Left lung (tissue), 4 donors: ENCODE measurements at regions not wholly inside any gene's neighbourhood (a gene's known extent, or its start where the extent isn't known, plus 50 kb on each side); places are given as distances from the start of the nearest gene placed in this dataset.

Experiments used
- ATAC-seq: fragments of 200-7000 bp; cut with Tn5 transposase; one replicate; pipeline ENCODE4 v1.9.1; 2020; ENCODE audit warnings: moderate library complexity
- DNase-seq, 4 donors: peaks; one replicate each; pipeline ENCODE4 v3.0.0-alpha.2; 2013 to 2020
- H3K27ac ChIP-seq, 2 donors: fragments of 200-600 bp; sonication (generic) in 1 of 2; one replicate each; pipeline versions ENCODE4 v1.5.0 to v1.8.0; 2020 to 2021
- H3K27me3 ChIP-seq, 2 donors: fragments of 200-600 bp; sonication (generic) in 1 of 2; one replicate each; pipeline versions ENCODE4 v1.5.0 to v1.8.0; 2020 to 2021
- H3K36me3 ChIP-seq, 2 donors: fragments of 200-600 bp; sonication (generic) in 1 of 2; one replicate each; pipeline versions ENCODE4 v1.5.0 to v1.8.0; 2020 to 2021
- H3K4me1 ChIP-seq, 2 donors: fragments of 200-600 bp; one replicate each; pipeline ENCODE4 v1.8.0; 2021
- H3K4me3 ChIP-seq, 2 donors: fragments of 200-600 bp; sonication (generic) in 1 of 2; one replicate each; pipeline versions ENCODE4 v1.5.0 to v1.8.0; 2020 to 2021; ENCODE audit warnings: mild to moderate bottlenecking in 1 of 2
- H3K9me3 ChIP-seq, 2 donors: fragments of 200-600 bp; sonication (generic) in 1 of 2; one replicate each; pipeline versions ENCODE4 v1.5.0 to v1.8.0; 2020 to 2021
- CTCF ChIP-seq, 2 donors: fragments of 200-600 bp; sonication (generic) in 1 of 2; IDR thresholded peaks; one replicate each; pipeline versions ENCODE4 v1.5.0 to v1.8.0; 2021; ENCODE audit warnings: antibody characterized with exemption in 2 of 2
- intact Hi-C, 2 donors: fragments of 100-400 bp; cut with DNase I; formaldehyde crosslinking; loops; one replicate each; pipeline versions ENCODE4 v1.11.2 to v1.14.2; 2022
- donor health status: DM: no; HTN: yes; CAD: no.
- donor health status: DM: no; HTN: no; CAD: no.

DNA sequence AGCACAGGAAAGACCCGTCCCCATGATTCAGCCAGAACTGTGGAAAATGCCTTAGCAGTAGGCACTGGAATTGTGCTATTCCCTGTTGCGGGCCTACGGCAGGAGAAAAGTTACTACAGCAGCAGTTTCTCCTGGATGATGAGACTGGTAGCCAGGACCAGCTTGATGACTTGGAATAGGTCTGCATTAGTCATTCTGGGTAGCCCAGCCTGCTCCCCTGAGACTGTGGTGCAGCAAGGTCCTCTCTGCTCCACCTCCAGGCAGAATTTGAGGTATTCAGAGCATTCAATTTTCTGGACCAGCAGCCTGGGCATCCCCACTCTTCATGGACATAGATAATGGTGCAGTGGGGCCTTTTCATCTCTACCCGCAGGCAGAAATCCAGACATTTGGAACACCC, 490.0 kb downstream of the SH2D4B start:
- Histone ChIP-seq H3K27ac (no peak overlapping the region), H3K9me3 (peaks cover 0 to 2% of the 10 kb centered on the region in 2 donors), H3K27me3 (no peaks in the 10 kb centered on the region), H3K4me1 (no peaks in the 10 kb centered on the region), H3K36me3 (no peaks in the 10 kb centered on the region), H3K4me3 (no peak overlapping the region)
- TF ChIP-seq CTCF (IDR thresholded peaks at IDR 0.05), result no peak
- intact Hi-C loops, result no loop called here
- DNase-seq, result no peak
- ATAC-seq, result no peak

DNA sequence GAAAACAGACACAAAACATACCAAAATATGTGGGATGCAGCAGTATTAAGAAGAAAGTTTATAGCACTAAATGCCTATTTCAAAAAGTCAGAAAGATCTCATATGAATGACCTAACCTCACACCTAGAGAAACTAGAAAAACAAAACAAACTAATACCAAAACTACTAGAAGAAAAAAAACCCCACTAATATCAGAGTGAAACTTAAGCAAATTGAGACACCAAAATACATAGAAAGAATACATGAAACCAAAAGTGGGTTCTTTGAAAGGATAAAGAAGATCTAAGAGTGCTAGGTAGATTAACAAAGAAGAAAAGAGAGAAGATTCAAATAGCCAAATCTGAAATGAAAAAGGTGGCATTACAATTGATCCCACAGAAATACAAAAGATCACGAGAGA, 494.1 kb downstream of the SH2D4B start:
- intact Hi-C loops, result no loop called here
- H3K27me3 ChIP-seq, result no peaks in the 10 kb centered on the region
- no peak for DNase-seq

GRCh38 chr10:81034383-81034782, 496.7 kb downstream of the SH2D4B start:
- Histone ChIP-seq H3K27ac (no peak overlapping the region), H3K4me1 (no peaks in the 10 kb centered on the region), H3K27me3 (no peaks in the 10 kb centered on the region), H3K36me3 (no peaks in the 10 kb centered on the region), H3K9me3 (peaks cover 0 to 12% of the 10 kb centered on the region in 2 donors), H3K4me3 (no peak overlapping the region)
- intact Hi-C loops, result no loop called here
- ATAC-seq (no peak), DNase-seq (no peak)
- TF ChIP-seq CTCF (IDR thresholded peaks at IDR 0.05), result no peak

More for the DNA sequence above, 494.1 kb downstream of the SH2D4B start:
- Histone ChIP-seq H3K4me3 (no peak overlapping the region), H3K9me3 (peaks cover 0 to 8% of the 10 kb centered on the region in 2 donors), H3K4me1 (no peaks in the 10 kb centered on the region), H3K36me3 (no peaks in the 10 kb centered on the region), H3K27ac (no peak overlapping the region)
- TF ChIP-seq CTCF (IDR thresholded peaks at IDR 0.05), result no peak
- ATAC-seq, result no peak

- no peak overlapping the region for H3K4me3 ChIP-seq
- H3K27ac ChIP-seq, result no peak overlapping the region
- peaks cover 0 to 12% of the 10 kb centered on the region in 2 donors for H3K9me3 ChIP-seq
- intact Hi-C loops, result no loop called here
- ATAC-seq (no peak), DNase-seq (no peak)
- no peak for TF ChIP-seq CTCF (IDR thresholded peaks at IDR 0.05)
- no peaks in the 10 kb centered on the region for H3K36me3 ChIP-seq
- H3K27me3 ChIP-seq, result no peaks in the 10 kb centered on the region
- no peaks in the 10 kb centered on the region for H3K4me1 ChIP-seq
These were observed 498.6 kb downstream of the SH2D4B start for GRCh38 chr10:81036257-81036656.

DNA sequence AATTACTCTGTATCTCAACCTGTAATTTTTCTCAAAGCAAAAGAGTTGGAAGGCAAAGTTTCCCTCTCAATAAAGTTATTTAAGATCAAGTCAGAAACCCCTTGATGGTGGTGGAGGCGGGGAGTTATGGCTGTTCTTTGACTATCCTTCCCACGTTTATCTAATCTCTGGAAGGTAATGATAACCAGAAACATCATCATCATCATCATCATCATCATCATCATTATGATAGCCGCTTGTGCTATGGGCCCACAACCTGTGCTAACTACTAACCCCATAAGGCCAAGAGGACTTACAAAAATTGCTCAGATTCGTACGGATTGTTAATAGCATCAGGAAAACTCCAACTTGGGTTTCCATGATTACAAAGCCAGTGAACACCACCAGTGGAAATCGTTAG, 502.3 kb downstream of the SH2D4B start:
- Histone ChIP-seq H3K27ac (no peak overlapping the region), H3K36me3 (no peaks in the 10 kb centered on the region), H3K4me1 (no peaks in the 10 kb centered on the region), H3K4me3 (no peak overlapping the region), H3K9me3 (peaks cover 0 to 12% of the 10 kb centered on the region in 2 donors), H3K27me3 (no peaks in the 10 kb centered on the region)
- DNase-seq (no peak), ATAC-seq (no peak)
- intact Hi-C loops, result no loop called here
- TF ChIP-seq CTCF (IDR thresholded peaks at IDR 0.05), result no peak
